ENCODE measurements at regions not wholly inside any gene's neighbourhood (a gene's known extent, or its start where the extent isn't known, plus 50 kb on each side); places are given as distances from the start of the nearest gene placed in this dataset.

- DNase-seq (ENCODE audit: low read depth): no peak
- TF ChIP-seq, protein P1, sequence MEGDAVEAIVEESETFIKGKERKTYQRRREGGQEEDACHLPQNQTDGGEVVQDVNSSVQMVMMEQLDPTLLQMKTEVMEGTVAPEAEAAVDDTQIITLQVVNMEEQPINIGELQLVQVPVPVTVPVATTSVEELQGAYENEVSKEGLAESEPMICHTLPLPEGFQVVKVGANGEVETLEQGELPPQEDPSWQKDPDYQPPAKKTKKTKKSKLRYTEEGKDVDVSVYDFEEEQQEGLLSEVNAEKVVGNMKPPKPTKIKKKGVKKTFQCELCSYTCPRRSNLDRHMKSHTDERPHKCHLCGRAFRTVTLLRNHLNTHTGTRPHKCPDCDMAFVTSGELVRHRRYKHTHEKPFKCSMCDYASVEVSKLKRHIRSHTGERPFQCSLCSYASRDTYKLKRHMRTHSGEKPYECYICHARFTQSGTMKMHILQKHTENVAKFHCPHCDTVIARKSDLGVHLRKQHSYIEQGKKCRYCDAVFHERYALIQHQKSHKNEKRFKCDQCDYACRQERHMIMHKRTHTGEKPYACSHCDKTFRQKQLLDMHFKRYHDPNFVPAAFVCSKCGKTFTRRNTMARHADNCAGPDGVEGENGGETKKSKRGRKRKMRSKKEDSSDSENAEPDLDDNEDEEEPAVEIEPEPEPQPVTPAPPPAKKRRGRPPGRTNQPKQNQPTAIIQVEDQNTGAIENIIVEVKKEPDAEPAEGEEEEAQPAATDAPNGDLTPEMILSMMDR (IDR thresholded peaks at IDR 0.05; ENCODE audit: control insufficient read depth, insufficient read depth, low read depth, low read length, missing control alignments): no peak
- no peak overlapping the region for H3K4me3 ChIP-seq (ENCODE audit: control insufficient read depth, low read depth, low read length)
These were observed 108.2 kb upstream of the MAMLD1 start for GRCh38 chrX:150254909-150255308.

DNA sequence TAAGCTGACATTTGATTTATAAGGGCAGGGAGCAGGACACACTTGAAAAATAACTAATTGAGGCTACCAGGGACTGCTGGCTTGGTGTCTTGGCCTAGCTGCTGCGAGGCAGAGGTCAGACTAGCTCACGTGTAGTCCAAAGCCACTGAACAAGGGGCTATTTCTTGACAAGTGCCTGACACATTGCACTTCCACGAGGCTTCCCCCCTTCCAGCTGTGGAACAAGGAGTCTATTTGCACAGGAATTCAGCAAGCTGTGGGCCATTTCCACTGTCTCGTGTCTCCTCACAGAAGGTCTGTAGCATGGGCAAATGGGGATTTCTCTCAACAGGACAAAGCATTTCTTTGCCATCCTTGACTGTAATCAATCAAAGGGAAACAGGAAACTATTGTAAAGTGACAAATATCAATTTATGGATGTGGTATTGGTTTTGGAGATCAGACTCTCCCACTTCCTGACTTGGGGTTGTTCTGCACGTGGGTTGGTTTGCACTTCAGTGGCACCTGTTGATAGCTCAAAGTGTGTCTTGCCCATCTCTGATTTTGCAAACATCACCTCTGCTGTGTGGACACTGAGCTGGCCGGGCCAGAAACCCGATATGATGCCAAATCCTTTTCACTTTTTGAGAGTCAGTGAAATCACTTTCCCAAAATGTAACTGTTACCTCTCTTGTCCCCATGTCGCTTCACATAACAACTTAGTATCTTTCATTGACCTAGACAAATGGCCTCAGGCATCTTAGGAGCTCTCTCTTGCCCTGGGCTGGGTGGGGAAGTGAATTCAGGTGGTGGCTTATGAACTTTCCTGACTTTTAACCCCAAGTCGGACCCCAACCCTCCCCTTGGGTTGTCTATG is 107.4 kb upstream of the MAMLD1 start:
- no peak for DNase-seq (ENCODE audit: low read depth)
- TF ChIP-seq, protein P1 (IDR thresholded peaks at IDR 0.05; ENCODE audit: control insufficient read depth, insufficient read depth, low read depth, low read length, missing control alignments): no peak
- H3K4me3 ChIP-seq (ENCODE audit: control insufficient read depth, low read depth, low read length): no peak overlapping the region

- DNase-seq (ENCODE audit: low read depth): no peak
- TF ChIP-seq, protein P1 (IDR thresholded peaks at IDR 0.05; ENCODE audit: control insufficient read depth, insufficient read depth, low read depth, low read length, missing control alignments): no peak
- H3K4me3 ChIP-seq (ENCODE audit: control insufficient read depth, low read depth, low read length): no peak overlapping the region
These were observed 106.8 kb upstream of the MAMLD1 start for GRCh38 chrX:150256297-150256650.

DNA sequence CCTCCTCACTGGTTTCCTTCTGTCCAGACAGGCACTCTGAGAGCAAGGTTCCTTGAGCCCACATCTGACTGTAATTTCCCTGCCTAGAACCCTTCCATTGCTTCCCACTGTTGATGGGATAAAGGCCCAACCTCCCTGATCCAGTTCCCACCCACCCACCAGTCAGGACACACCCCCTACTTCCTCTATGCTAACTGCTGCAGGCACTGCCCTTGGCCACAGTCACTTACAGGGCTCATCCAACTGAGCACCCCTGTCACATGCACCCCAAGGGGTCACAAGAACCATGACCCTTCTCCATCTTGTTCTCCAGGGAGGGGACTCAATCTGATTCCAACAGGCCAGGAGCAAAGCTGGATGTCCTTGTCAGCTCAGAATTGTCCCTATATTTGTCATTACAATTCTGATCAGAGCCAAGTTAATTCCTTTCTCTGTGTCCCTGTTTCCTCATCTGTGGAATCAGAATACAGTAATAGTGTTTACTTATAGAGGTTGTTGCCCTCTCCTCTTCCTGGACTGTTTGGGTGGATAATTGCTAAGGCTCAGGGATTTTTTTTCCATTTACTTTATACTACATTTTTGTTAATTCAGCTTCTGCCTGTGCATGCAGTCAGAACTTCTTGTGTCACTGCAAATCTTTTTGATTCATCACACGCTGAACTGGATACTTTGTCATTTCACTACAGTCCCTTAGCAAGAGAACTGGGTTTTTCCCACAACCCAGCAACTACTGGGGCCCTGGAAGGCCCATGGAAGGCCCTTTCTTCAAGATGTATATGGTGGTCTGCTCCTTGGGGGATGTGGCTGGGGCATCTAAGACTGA is 105.6 kb upstream of the MAMLD1 start:
- no peak for DNase-seq (ENCODE audit: low read depth)
- TF ChIP-seq, protein P1 (IDR thresholded peaks at IDR 0.05; ENCODE audit: control insufficient read depth, insufficient read depth, low read depth, low read length, missing control alignments): no peak
- H3K4me3 ChIP-seq (ENCODE audit: control insufficient read depth, low read depth, low read length): no peak overlapping the region

- no peak for DNase-seq (ENCODE audit: low read depth)
- TF ChIP-seq, protein P1 (IDR thresholded peaks at IDR 0.05; ENCODE audit: control insufficient read depth, insufficient read depth, low read depth, low read length, missing control alignments): no peak
- no peak overlapping the region for H3K4me3 ChIP-seq (ENCODE audit: control insufficient read depth, low read depth, low read length)
These were observed 105.0 kb upstream of the MAMLD1 start for GRCh38 chrX:150258176-150258425.

DNA sequence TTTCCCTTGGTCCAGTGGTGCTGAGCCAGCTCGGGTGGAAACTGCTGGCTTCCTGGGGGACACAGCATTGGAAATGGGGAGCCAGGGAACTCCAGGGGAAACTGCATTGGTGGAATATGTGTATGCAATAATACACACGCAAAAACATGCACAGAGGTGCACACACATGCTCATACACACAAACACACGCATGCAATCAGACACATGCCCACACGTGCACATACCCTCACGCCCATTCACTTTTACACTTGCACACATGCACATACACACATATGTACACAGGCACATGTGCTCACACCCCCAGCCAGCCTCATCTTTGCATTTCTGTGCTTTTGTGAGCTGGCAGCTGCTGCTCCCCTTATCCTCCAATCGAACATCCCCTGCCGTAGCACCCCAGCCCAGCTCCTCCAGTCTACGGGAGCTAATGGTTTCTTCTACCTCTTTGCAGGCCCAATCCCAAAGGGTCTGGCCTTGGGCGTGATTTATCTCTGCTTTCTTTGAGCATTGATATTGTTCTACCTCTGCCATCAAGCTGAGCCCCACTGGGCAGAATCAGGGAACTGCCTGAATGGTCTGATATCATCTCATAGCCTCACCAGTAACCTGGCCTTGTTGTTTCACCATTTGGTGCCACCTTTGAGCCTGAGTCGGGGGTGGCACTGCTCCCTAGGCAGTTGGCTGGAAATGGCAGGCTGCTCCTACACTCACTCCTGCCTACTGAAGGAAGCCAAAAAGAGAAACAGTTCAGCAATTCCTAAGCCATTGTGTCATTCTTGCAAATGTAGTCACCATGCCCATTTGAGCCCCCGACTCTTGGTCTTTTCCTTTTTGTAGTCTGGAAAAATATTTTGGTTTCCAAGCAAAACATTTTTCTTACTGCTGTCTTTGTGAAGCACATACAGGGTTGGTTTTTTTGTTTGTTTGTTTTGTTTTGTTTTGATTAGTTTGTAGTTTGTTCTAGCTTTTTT is 104.4 kb upstream of the MAMLD1 start:
- no peak for DNase-seq (ENCODE audit: low read depth)
- TF ChIP-seq, protein P1 (IDR thresholded peaks at IDR 0.05; ENCODE audit: control insufficient read depth, insufficient read depth, low read depth, low read length, missing control alignments): no peak
- no peak overlapping the region for H3K4me3 ChIP-seq (ENCODE audit: control insufficient read depth, low read depth, low read length)

Measured in AG09309 (cell line).